Aorta (tissue), 5 donors: ENCODE measurements at regions not wholly inside any gene's neighbourhood (a gene's known extent, or its start where the extent isn't known, plus 50 kb on each side); places are given as distances from the start of the nearest gene placed in this dataset.
A peak's percentile ranks its signal among the peaks of the same experiment; 100 is the strongest.

Experiments used
- ATAC-seq: fragments of 200-7000 bp; cut with Tn5 transposase; one replicate; pipeline ENCODE4 v1.9.1; 2022; ENCODE audit warnings: moderate library complexity; ENCODE audit not compliant: low FRiP score
- DNase-seq, 2 donors: peaks; one replicate each; pipeline ENCODE4 v3.0.0-alpha.2; 2020
- H3K27ac ChIP-seq, 2 donors: one replicate each; pipeline ENCODE4 v1.5.1; 2013; ENCODE audit warnings: low read length in 2 of 2, mild to moderate bottlenecking in 2 of 2, moderate library complexity in 2 of 2, control low read depth in 1 of 2, inconsistent platforms in 1 of 2, low read depth in 1 of 2
- H3K27me3 ChIP-seq, 2 donors: one replicate each; pipeline ENCODE4 v1.6.1; 2013; ENCODE audit warnings: control low read depth in 1 of 2, low read length in 1 of 2, mild to moderate bottlenecking in 1 of 2, moderate library complexity in 1 of 2; ENCODE audit not compliant: insufficient read depth in 2 of 2, control insufficient read depth in 1 of 2
- H3K36me3 ChIP-seq, 2 donors: one replicate each; pipeline ENCODE4 v1.6.1; 2013; ENCODE audit warnings: control low read depth in 1 of 2, low read length in 1 of 2, mild to moderate bottlenecking in 1 of 2; ENCODE audit not compliant: insufficient read depth in 2 of 2, control insufficient read depth in 1 of 2
- H3K4me1 ChIP-seq, 2 donors: one replicate each; pipeline ENCODE4 v1.6.1; 2013; ENCODE audit warnings: low read length in 2 of 2, control low read depth in 1 of 2, mild to moderate bottlenecking in 1 of 2, moderate library complexity in 1 of 2; ENCODE audit not compliant: insufficient read depth in 2 of 2, control insufficient read depth in 1 of 2
- H3K4me3 ChIP-seq, 2 donors: one replicate each; pipeline ENCODE4 v1.5.1; 2013; ENCODE audit warnings: low read length in 2 of 2, control low read depth in 1 of 2, mild to moderate bottlenecking in 1 of 2
- H3K9me3 ChIP-seq: one replicate; pipeline ENCODE4 v1.6.1; 2013; ENCODE audit warnings: mild to moderate bottlenecking, low read length; ENCODE audit not compliant: control insufficient read depth
- WGBS, 2 donors: extraction: QIAGEN DNeasy Blood & Tissue Kit; methylation state at CpG; one replicate each; pipeline ENCODE4 v1.1.7; 2013; 5-methylcytosine and 5-hydroxymethylcytosine counted together
- intact Hi-C, 2 donors: fragments of 100-400 bp; cut with DNase I; formaldehyde crosslinking; loops; one replicate each; pipeline versions ENCODE4 v1.14.2 to v1.15.0; 2022
- donor health status: healthy with polysubstance abuse.
- donor health status: Bipolar disorder and iron deficiency.
- donor health status: DM: no; HTN: no; CAD: no.
- donor health status: DM: no; HTN: no; CAD: no.
- donor health status: DM: yes; HTN: yes; CAD: no.

- Histone ChIP-seq H3K9me3 (no peaks in the 10 kb centered on the region), H3K36me3 (no peaks in the 10 kb centered on the region), H3K27ac (no peak overlapping the region), H3K27me3 (no peaks in the 10 kb centered on the region), H3K4me1 (peaks cover 0 to 2% of the 10 kb centered on the region in 2 donors), H3K4me3 (no peak overlapping the region)
- ATAC-seq (no peak), DNase-seq (no peak)
- WGBS, 2 donors, result 92 to 94% methylated on average over 23 of the region's 23 CpGs
- intact Hi-C loops, result no loop called here
These were observed 220.5 kb downstream of the BAMBI start for GRCh38 chr10:28897617-28898464.

GRCh38 chr10:28902215-28902614, 224.9 kb downstream of the BAMBI start:
- Histone ChIP-seq H3K4me1 (peaks cover 3 to 13% of the 10 kb centered on the region in 2 donors), H3K9me3 (no peaks in the 10 kb centered on the region), H3K36me3 (no peaks in the 10 kb centered on the region), H3K27me3 (no peaks in the 10 kb centered on the region), H3K4me3 (no peak overlapping the region), H3K27ac (no peak overlapping the region)
- intact Hi-C loops, result loop anchor here in 1 of 2 donors (10.0 kb wide), 1 partner anchor 227 kb away; the partner anchor contains the start of gene BAMBI
- no peak for ATAC-seq
- WGBS, 2 donors, result 92 to 99% methylated on average over 3 of the region's 3 CpGs
- DNase-seq, result no peak

GRCh38 chr10:28903063-28903462, 225.7 kb downstream of the BAMBI start:
- WGBS, 2 donors, result 1 to 7% methylated on average over 2 of the region's 2 CpGs
- ATAC-seq, result peak; percentile 65
- intact Hi-C loops, result loop anchor here in 1 of 2 donors (10.0 kb wide), 1 partner anchor 228 kb away; the partner anchor contains the start of gene BAMBI
- H3K36me3 ChIP-seq, result no peaks in the 10 kb centered on the region
- peaks cover 3 to 13% of the 10 kb centered on the region in 2 donors for H3K4me1 ChIP-seq
- H3K9me3 ChIP-seq, result no peaks in the 10 kb centered on the region
- H3K4me3 ChIP-seq, result no peak overlapping the region
- H3K27me3 ChIP-seq, result no peaks in the 10 kb centered on the region
- DNase-seq, result no peak
- no peak overlapping the region for H3K27ac ChIP-seq

- Histone ChIP-seq H3K4me3 (no peak overlapping the region), H3K27me3 (no peaks in the 10 kb centered on the region), H3K4me1 (peaks cover 3 to 13% of the 10 kb centered on the region in 2 donors), H3K27ac (no peak overlapping the region), H3K9me3 (no peaks in the 10 kb centered on the region), H3K36me3 (no peaks in the 10 kb centered on the region)
- no peak for DNase-seq
- intact Hi-C loops, result loop anchor here in 1 of 2 donors (10.0 kb wide), 1 partner anchor 229 kb away; the partner anchor contains the start of gene BAMBI
- no peak for ATAC-seq
- WGBS, 2 donors, result 76 to 82% methylated on average over 6 of the region's 6 CpGs
These were observed 226.4 kb downstream of the BAMBI start for GRCh38 chr10:28903736-28904135.

- no peak overlapping the region for H3K27ac ChIP-seq
- peaks cover 3 to 18% of the 10 kb centered on the region in 2 donors for H3K4me1 ChIP-seq
- DNase-seq, result no peak
- no peaks in the 10 kb centered on the region for H3K27me3 ChIP-seq
- H3K36me3 ChIP-seq, result no peaks in the 10 kb centered on the region
- intact Hi-C loops, result loop anchor here in 1 of 2 donors (10.0 kb wide), 1 partner anchor 231 kb away; the partner anchor contains the start of gene BAMBI
- WGBS, 2 donors, result 23 to 32% methylated on average over 5 of the region's 5 CpGs
- H3K9me3 ChIP-seq, result no peaks in the 10 kb centered on the region
- no peak overlapping the region for H3K4me3 ChIP-seq
- no peak for ATAC-seq
These were observed 228.1 kb downstream of the BAMBI start for GRCh38 chr10:28905371-28905770.

- 60 to 68% methylated on average over 11 of the region's 11 CpGs for WGBS, 2 donors
- Histone ChIP-seq H3K9me3 (no peaks in the 10 kb centered on the region), H3K36me3 (no peaks in the 10 kb centered on the region), H3K27ac (peak overlapping the region in 1 of 2 donors; percentile 5), H3K4me3 (no peak overlapping the region), H3K27me3 (no peaks in the 10 kb centered on the region), H3K4me1 (peaks cover 3 to 20% of the 10 kb centered on the region in 2 donors)
- intact Hi-C loops, result loop anchor here in 1 of 2 donors (10.0 kb wide), 1 partner anchor 231 kb away; the partner anchor contains the start of gene BAMBI
- DNase-seq, result no peak
- no peak for ATAC-seq
These were observed 228.7 kb downstream of the BAMBI start for GRCh38 chr10:28906011-28906411.

- H3K36me3 ChIP-seq, result no peaks in the 10 kb centered on the region
- no peaks in the 10 kb centered on the region for H3K9me3 ChIP-seq
- peaks cover 3 to 20% of the 10 kb centered on the region in 2 donors for H3K4me1 ChIP-seq
- intact Hi-C loops, result loop anchor here in 1 of 2 donors (10.0 kb wide), 1 partner anchor 232 kb away; the partner anchor contains the start of gene BAMBI
- WGBS, 2 donors, result 56% methylated on average over 4 of the region's 4 CpGs
- H3K27ac ChIP-seq, result no peak overlapping the region
- DNase-seq (no peak), ATAC-seq (no peak)
- no peak overlapping the region for H3K4me3 ChIP-seq
- no peaks in the 10 kb centered on the region for H3K27me3 ChIP-seq
These were observed 229.1 kb downstream of the BAMBI start for GRCh38 chr10:28906415-28906814.

- DNase-seq (no peak), ATAC-seq (no peak)
- H3K36me3 ChIP-seq, result no peaks in the 10 kb centered on the region
- peaks cover 3 to 20% of the 10 kb centered on the region in 2 donors for H3K4me1 ChIP-seq
- WGBS, 2 donors, result 70 to 75% methylated on average over 3 of the region's 3 CpGs
- no peaks in the 10 kb centered on the region for H3K9me3 ChIP-seq
- H3K4me3 ChIP-seq, result no peak overlapping the region
- no peaks in the 10 kb centered on the region for H3K27me3 ChIP-seq
- intact Hi-C loops, result loop anchor here in 1 of 2 donors (10.0 kb wide), 1 partner anchor 232 kb away; the partner anchor contains the start of gene BAMBI
- H3K27ac ChIP-seq, result no peak overlapping the region
These were observed 229.6 kb downstream of the BAMBI start for GRCh38 chr10:28906934-28907333.
